ENCODE measurements at regions not wholly inside any gene's neighbourhood (a gene's known extent, or its start where the extent isn't known, plus 50 kb on each side); places are given as distances from the start of the nearest gene placed in this dataset.

- no peak for DNase-seq
Observed at GRCh38 chr16:64826374-64826773, 295.5 kb downstream of the CDH11 start.

- peak in 1 of 51 donors; percentile 2 for DNase-seq
Observed at GRCh38 chr16:64823481-64824075, 298.3 kb downstream of the CDH11 start.

GRCh38 chr16:64809876-64810629, 311.8 kb downstream of the CDH11 start:
- peak in 1 of 51 donors; percentile 3 for DNase-seq

- DNase-seq, result no peak
Observed at GRCh38 chr16:64808474-64808873, 313.4 kb downstream of the CDH11 start.

- DNase-seq, result no peak
Observed at GRCh38 chr16:64791756-64792155, 330.1 kb downstream of the CDH11 start.

- DNase-seq, result no peak
Observed at GRCh38 chr16:64784635-64785034, 337.2 kb downstream of the CDH11 start.

- DNase-seq, result no peak
Observed at GRCh38 chr16:64782484-64782883, 339.4 kb downstream of the CDH11 start.

- no peak for DNase-seq
Observed at GRCh38 chr16:64780445-64780844, 341.4 kb downstream of the CDH11 start.

- DNase-seq, result no peak
Observed at GRCh38 chr16:64778777-64779176, 343.1 kb downstream of the CDH11 start.

GRCh38 chr16:64773638-64774037, 348.2 kb downstream of the CDH11 start:
- DNase-seq, result no peak

GRCh38 chr16:64773184-64773583, 348.7 kb downstream of the CDH11 start:
- no peak for DNase-seq

GRCh38 chr16:64771273-64771672, 350.6 kb downstream of the CDH11 start:
- DNase-seq, result no peak

GRCh38 chr16:64762211-64762610, 359.7 kb downstream of the CDH11 start:
- no peak for DNase-seq

GRCh38 chr16:64754279-64754678, 367.6 kb downstream of the CDH11 start:
- no peak for DNase-seq

- no peak for DNase-seq
Observed at GRCh38 chr16:64751906-64752305, 370.0 kb downstream of the CDH11 start.

- no peak for DNase-seq
Observed at GRCh38 chr16:64749346-64749745, 372.5 kb downstream of the CDH11 start.

GRCh38 chr16:64745258-64745930, 376.5 kb downstream of the CDH11 start:
- DNase-seq, result no peak

GRCh38 chr16:64742455-64743223, 379.2 kb downstream of the CDH11 start:
- no peak for DNase-seq

- DNase-seq, result no peak
Observed at GRCh38 chr16:64740261-64740660, 381.6 kb downstream of the CDH11 start.

- DNase-seq, result no peak
Observed at GRCh38 chr16:64738321-64738960, 383.4 kb downstream of the CDH11 start.

- DNase-seq, result no peak
Observed at GRCh38 chr16:64736857-64737256, 385.0 kb downstream of the CDH11 start.

Measured in hypothalamus (tissue), 51 donors.